UCSD-AML1 (cell line): ENCODE measurements at regions not wholly inside any gene's neighbourhood (a gene's known extent, or its start where the extent isn't known, plus 50 kb on each side); places are given as distances from the start of the nearest gene placed in this dataset.

Experiments used
- DNase-seq: peaks from one replicate; lab custom pipeline; 2025; ENCODE audit not compliant: unreplicated experiment; lab: John Stamatoyannopoulos, UW

- DNase-seq, result no peak
Measured at GRCh38 chr14:53683229-53683628, 273.4 kb downstream of the BMP4 start.

- no peak for DNase-seq
Measured at GRCh38 chr14:53672526-53672925, 284.1 kb downstream of the BMP4 start.

- no peak for DNase-seq
Measured at GRCh38 chr14:53670701-53671100, 285.9 kb downstream of the BMP4 start.

GRCh38 chr14:53668897-53669296 is 287.7 kb downstream of the BMP4 start:
- DNase-seq, result no peak

GRCh38 chr14:53663709-53664108 is 292.9 kb downstream of the BMP4 start:
- DNase-seq, result no peak

GRCh38 chr14:53655080-53655785 is 301.4 kb downstream of the BMP4 start:
- no peak for DNase-seq

- no peak for DNase-seq
Measured at GRCh38 chr14:53652068-53652467, 304.6 kb downstream of the BMP4 start.

GRCh38 chr14:53651096-53651740 is 305.4 kb downstream of the BMP4 start:
- DNase-seq, result no peak

- DNase-seq, result no peak
Measured at GRCh38 chr14:53646925-53647324, 309.7 kb downstream of the BMP4 start.

GRCh38 chr14:53640695-53641094 is 315.9 kb downstream of the BMP4 start:
- DNase-seq, result no peak

- DNase-seq, result no peak
Measured at GRCh38 chr14:53638966-53639365, 317.7 kb downstream of the BMP4 start.

GRCh38 chr14:53634793-53635192 is 321.8 kb downstream of the BMP4 start:
- DNase-seq, result no peak

GRCh38 chr14:53630336-53630735 is 326.3 kb downstream of the BMP4 start:
- no peak for DNase-seq

- no peak for DNase-seq
Measured at GRCh38 chr14:53628732-53629430, 327.7 kb downstream of the BMP4 start.

- DNase-seq, result no peak
Measured at GRCh38 chr14:53628261-53628660, 328.4 kb downstream of the BMP4 start.

- no peak for DNase-seq
Measured at GRCh38 chr14:53626761-53627160, 329.9 kb downstream of the BMP4 start.

GRCh38 chr14:53622447-53622846 is 334.2 kb downstream of the BMP4 start:
- DNase-seq, result no peak

- DNase-seq, result no peak
Measured at GRCh38 chr14:53621921-53622320, 334.7 kb downstream of the BMP4 start.

GRCh38 chr14:53621433-53621832 is 335.2 kb downstream of the BMP4 start:
- DNase-seq, result no peak

- no peak for DNase-seq
Measured at GRCh38 chr14:53620890-53621289, 335.7 kb downstream of the BMP4 start.

- no peak for DNase-seq
Measured at GRCh38 chr14:53620317-53620716, 336.3 kb downstream of the BMP4 start.

GRCh38 chr14:53619691-53620231 is 336.9 kb downstream of the BMP4 start:
- no peak for DNase-seq
